GM12892 (cell line): ENCODE measurements at regions not wholly inside any gene's neighbourhood (a gene's known extent, or its start where the extent isn't known, plus 50 kb on each side); places are given as distances from the start of the nearest gene placed in this dataset.

ENCODE experiments used
- DNase-seq: peaks from one replicate; pipeline ENCODE4 v3.0.0; 2011; ENCODE audit not compliant: insufficient read length
- FAIRE-seq: peaks from 2 replicates; lab custom pipeline; 2011; peaks lifted over from hg19 to GRCh38; lab: Jason Lieb, UNC
- POLR2A ChIP-seq: IDR thresholded peaks from 2 replicates; pipeline ENCODE4 v1.6.1; 2011; ENCODE audit warnings: low read depth, low read length, control low read depth
- POLR2AphosphoS5 ChIP-seq: IDR thresholded peaks from 2 replicates; pipeline ENCODE4 v1.6.1; 2011; ENCODE audit warnings: low read depth, low read length, control low read depth
- TAF1 ChIP-seq: IDR thresholded peaks from 2 replicates; pipeline ENCODE4 v1.6.1; 2011; ENCODE audit warnings: low read depth, mild to moderate bottlenecking, control low read depth, low read length, borderline replicate concordance

DNA sequence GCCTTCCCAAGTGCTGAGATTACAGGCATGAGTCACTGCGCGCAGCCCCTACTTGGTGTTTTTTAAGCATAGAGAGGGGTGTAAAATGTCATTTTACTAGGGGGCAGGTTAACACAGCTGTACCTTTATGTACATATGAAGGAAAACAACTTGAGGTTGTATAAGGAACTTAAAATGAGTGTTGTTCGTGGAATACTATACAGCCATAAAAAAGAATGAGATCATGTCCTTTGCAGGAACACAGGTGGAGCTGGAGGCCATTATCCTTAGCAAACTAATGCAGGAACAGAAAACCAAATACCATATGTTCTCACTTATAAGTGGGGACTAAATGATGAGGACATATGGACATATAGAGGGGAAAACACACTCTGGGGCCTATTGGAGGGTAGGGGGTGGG is 256.2 kb upstream of the C2CD4B start:
- TF ChIP-seq POLR2A (no peak), POLR2AphosphoS5 (no peak), TAF1 (no peak)
- DNase-seq: no peak
- FAIRE-seq: no peak

DNA sequence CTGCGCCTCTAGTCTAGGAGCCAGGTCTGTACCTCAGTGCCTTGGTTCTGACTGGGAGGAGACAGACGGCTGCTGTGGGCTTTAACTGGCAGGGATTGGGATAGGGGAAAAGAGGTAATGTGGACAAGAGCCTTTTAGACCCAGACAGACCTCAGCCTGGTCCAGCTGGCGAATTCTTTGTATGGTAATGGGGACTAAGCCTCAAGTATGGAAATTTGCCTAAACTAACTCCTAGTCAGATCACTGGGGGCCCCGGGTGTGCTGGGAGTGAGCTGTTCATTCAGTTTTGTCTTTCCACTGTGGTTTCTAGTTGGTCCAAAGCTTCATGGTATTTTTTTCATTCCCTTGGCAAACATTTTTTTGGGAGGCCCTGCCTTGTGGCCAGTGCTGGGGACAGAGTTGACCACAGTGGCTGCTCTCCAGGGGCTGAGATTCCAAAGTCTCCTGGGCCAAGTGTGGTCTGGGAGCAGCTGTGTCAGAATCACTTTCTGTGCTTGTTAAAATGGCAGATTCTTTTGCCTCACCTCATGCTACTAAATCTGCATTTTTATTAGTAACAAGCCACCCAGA is 261.4 kb upstream of the C2CD4B start:
- DNase-seq: no peak
- no peak for TF ChIP-seq TAF1
- TF ChIP-seq POLR2AphosphoS5: no peak
- no peak for TF ChIP-seq POLR2A
- no peak for FAIRE-seq

DNA sequence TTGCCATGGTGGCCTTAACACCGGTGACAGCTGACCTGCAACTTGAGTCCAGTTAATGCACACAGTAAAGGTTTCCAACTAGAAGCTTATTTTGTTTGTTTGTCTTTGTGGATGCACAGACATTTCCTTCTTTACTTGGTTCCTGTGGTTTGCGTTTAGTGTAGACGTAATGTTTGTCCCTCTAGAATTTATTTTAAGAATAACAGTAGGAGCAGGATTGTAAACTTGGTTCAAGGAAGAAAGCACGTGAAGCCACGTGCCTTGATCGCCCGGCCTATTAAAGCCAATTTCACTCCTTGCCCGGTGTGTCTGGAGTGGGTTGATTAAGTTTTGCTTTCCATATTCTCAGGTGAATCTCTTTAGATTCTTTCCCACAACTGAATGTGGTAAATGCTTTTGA is 263.2 kb upstream of the C2CD4B start:
- no peak for DNase-seq
- FAIRE-seq: no peak
- TF ChIP-seq POLR2AphosphoS5 (no peak), POLR2A (no peak), TAF1 (no peak)

DNA sequence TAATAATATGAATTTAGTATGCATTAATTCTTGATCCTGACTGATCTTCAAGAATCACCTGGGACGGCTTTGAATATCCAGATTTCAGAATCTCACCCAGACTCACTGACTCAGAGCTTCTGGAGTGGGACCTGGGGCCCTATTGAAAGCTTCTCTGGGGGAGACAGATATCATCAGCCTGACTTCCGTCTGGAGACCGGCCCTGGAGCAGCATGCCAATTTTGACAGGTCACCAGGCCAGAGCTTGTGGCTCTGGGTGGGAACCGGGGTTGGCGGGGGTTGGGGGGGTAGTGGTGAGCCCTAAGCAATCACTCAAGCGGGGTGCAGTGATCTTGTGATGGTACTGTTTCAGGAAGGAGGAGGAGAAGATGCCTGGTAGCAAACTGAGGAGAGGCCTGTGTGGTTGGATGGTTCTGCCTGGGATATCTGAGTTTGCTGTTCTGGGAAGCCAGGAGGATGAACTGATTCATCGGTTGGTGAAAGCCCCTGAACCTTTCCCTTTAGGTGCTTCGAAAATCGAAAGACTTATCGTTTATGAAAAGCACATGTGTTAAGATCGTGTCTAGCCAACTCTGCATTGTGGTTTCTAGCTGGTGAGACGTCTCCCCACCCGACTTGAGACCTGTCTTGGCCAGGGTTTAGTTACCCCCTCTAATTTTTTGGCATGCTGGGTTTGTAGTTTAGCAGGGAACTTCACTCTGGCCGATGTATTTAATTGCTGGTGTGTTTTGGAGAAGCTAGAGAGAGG is 263.9 kb upstream of the C2CD4B start:
- FAIRE-seq: no peak
- no peak for TF ChIP-seq POLR2AphosphoS5
- TF ChIP-seq TAF1: no peak
- no peak for TF ChIP-seq POLR2A
- DNase-seq: no peak

DNA sequence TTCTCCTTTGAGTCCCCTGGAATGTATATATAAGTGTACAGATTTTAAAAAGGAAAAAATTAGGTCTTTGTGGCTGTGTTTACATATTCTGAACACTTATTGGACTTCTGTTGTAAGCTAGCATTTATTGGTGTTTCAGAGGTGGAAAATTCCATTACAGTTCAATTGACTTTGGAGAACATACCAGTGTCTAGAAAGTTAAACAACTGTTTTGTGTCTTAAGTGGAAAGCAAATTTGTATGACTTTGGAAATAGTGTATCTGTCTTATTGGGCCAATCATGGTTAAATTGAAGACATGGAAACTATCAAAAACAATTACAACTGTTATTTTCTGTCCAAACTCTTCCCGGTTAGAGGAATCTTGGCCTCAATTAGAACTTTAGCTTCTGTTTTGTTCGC is 265.0 kb upstream of the C2CD4B start:
- DNase-seq (no peak), FAIRE-seq (no peak)
- TF ChIP-seq POLR2AphosphoS5 (no peak), TAF1 (no peak), POLR2A (no peak)

DNA sequence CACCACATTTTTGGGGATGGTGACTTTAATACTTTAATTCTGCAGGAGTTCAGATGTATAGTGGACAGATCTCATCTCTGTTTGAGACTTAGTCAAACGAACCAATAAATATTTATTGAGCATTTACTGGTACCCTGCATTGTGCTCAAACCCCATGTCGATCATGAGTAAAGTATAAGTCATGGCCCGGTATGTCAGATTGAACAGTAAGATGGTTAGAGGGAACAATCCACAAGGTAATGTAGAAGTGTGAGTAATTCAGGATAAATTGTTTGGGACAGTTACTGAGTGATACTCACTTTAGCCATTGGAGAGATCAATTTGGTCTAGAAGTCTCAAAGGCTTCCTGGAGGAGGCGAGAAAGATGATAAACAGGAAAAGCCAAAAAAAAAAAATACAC is 265.5 kb upstream of the C2CD4B start:
- DNase-seq (no peak), FAIRE-seq (no peak)
- TF ChIP-seq POLR2AphosphoS5 (no peak), TAF1 (no peak), POLR2A (no peak)

DNA sequence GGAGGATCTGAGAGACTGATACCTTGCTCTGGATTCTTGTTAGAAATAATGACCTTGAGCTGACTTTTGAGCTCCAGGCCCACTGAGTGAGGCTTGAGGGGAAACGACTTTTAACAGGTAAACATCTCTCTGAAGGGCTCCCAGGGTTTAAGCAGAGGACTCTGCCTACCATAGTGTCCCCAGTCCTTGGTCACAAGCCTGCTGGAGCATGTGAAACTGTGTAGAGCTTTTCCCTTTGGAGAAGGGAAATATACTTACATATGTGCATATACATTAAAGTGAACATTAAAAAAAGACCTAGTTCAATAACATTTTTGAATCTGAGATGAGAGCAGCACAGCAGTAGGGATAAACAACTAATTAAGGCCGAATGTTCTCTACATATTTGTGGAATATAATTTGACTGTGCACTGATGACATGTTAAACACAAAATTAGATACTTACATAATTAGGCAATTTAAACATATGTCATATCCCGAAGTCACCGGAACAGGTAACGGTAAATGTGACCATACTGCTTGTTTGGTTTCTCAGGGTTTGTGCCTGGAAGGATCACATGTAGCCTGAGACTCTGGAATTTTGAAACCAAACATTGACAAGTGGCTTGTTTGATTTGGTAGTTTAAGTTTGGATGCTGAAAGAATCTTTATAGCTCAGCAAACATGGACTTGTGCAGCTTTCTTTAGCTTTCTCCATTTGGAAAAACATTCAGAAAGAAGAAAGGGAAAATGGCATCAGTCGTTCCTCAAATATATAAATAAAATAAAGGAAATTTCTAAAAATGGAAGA is 266.1 kb upstream of the C2CD4B start:
- TF ChIP-seq POLR2A (no peak), POLR2AphosphoS5 (no peak), TAF1 (no peak)
- FAIRE-seq (no peak), DNase-seq (no peak)

DNA sequence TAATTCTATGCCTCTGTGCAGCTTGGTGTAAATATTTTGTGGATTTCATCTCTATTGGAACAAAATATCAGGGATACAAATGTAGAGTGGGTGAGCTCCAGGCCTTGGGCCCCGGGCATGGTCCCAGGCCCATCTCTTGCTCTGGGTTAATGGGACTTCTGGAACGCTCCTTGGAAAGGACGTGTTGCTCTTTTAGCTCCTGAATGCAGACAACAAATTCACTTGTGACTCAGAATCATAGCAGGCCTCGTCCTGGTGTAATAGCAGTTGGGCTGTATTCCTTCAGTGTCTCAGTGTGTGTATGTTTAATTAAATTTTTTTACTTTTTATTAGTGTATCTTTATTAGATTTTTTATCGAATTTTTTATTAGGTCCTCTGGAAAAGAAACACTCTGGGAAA is 266.7 kb upstream of the C2CD4B start:
- FAIRE-seq: no peak
- DNase-seq: no peak
- TF ChIP-seq TAF1: no peak
- TF ChIP-seq POLR2AphosphoS5: no peak
- TF ChIP-seq POLR2A: no peak

DNA sequence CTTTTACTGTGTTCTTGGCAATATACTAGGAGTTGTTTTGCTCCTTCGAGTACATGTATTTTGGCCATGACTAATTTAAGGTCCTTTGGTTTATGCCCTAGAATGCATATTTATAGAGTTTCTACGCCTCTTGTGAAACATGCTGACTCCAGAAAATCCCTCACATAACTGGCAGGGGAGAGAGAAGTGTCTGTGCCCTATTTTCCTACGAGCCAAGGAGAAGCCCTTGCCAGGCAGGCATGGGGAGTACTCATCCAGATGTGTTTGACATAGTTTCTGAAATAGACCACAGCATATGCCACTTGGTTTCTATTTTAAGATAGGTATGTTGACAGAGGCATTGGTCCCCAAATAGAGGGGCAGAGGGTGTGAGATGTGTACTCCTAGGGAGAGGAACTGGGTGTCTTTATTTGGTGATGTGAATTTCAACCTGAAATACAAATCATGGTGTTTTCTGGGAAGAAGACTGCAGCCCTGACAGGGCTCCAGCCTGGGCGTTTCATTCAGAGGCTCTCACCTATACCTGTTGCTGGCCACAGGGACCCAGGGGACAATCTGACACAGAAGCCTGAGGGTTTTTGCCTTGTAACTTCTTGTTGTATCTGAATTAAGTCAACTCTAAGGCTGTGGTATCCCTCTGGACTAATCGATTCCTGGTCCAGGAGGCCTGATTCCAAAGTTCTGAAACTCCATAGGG is 267.8 kb upstream of the C2CD4B start:
- TF ChIP-seq TAF1 (no peak), POLR2A (no peak), POLR2AphosphoS5 (no peak)
- DNase-seq: no peak
- FAIRE-seq: no peak

DNA sequence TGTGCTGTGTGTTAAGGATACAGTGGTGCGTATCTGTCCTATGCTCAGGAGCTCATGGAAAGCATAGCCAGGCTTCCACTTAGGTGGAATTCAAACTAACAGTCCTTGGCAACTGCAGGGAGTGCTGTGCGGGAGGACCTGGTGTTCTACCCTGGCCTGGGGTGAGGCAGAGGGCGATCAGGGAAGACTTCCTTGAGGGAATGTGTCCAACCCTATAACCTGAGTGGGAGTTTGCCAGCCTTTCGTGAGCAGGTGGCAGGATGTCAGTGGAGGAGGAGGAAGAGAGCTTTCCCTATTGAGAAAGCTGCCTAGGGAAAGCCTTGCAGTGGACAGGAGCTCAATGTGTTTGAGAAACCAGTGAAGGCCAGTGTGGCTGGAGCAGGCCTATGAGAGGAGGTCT is 271.1 kb upstream of the C2CD4B start:
- no peak for DNase-seq
- no peak for TF ChIP-seq TAF1
- TF ChIP-seq POLR2AphosphoS5: no peak
- no peak for TF ChIP-seq POLR2A
- FAIRE-seq: no peak

DNA sequence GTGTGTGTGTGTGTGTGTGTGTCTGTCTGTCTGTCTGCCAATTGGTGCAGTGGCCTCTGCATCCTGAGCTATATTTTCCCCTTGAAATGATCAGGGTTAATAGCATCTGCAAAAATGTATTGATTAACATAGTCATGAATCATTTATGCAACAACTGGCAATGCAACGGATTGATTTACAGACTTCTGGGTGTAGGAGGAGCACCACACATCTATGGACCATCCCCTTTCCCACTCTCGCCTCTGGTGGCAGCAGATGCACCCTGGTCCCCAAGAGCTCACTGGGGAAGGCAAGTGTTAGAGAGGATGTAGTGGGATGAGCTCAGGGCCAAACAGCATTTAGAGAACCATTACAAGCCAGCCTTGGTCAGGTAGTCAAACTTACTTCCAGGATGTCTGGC is 272.7 kb upstream of the C2CD4B start:
- no peak for DNase-seq
- TF ChIP-seq TAF1 (no peak), POLR2AphosphoS5 (no peak), POLR2A (no peak)
- no peak for FAIRE-seq
